GM18909 (cell line): ENCODE measurements at regions not wholly inside any gene's neighbourhood (a gene's known extent, or its start where the extent isn't known, plus 50 kb on each side); places are given as distances from the start of the nearest gene placed in this dataset.

Source experiments
- ATAC-seq: cut with Tn5 transposase; IDR thresholded peaks from one replicate; pipeline ENCODE4 v1.9.1; 2021; ENCODE audit warnings: mild to moderate bottlenecking; ENCODE audit not compliant: unreplicated experiment, poor library complexity

GRCh38 chr4:158013858-158014257 is 159.0 kb downstream of the GASK1B start:
- no peak for ATAC-seq

- no peak for ATAC-seq
Observed at GRCh38 chr4:158010361-158010760, 162.5 kb downstream of the GASK1B start.

GRCh38 chr4:158008551-158009218 is 164.1 kb downstream of the GASK1B start:
- no peak for ATAC-seq

- no peak for ATAC-seq
Observed at GRCh38 chr4:158007566-158007965, 165.3 kb downstream of the GASK1B start.

GRCh38 chr4:158006990-158007389 is 165.8 kb downstream of the GASK1B start:
- ATAC-seq, result no peak

GRCh38 chr4:158005021-158005420 is 167.8 kb downstream of the GASK1B start:
- ATAC-seq, result no peak

- no peak for ATAC-seq
Observed at GRCh38 chr4:158004101-158004500, 168.7 kb downstream of the GASK1B start.

GRCh38 chr4:158003212-158003611 is 169.6 kb downstream of the GASK1B start:
- no peak for ATAC-seq

GRCh38 chr4:158002173-158002572 is 170.7 kb downstream of the GASK1B start:
- no peak for ATAC-seq

- no peak for ATAC-seq
Observed at GRCh38 chr4:158001756-158002155, 171.1 kb downstream of the GASK1B start.

GRCh38 chr4:157999723-158000122 is 173.1 kb downstream of the GASK1B start:
- ATAC-seq, result no peak

GRCh38 chr4:157997296-157997695 is 175.5 kb downstream of the GASK1B start:
- no peak for ATAC-seq

- ATAC-seq, result no peak
Observed at GRCh38 chr4:157996061-157997028, 176.5 kb downstream of the GASK1B start.

GRCh38 chr4:157994863-157995262 is 178.0 kb downstream of the GASK1B start:
- no peak for ATAC-seq

GRCh38 chr4:157992948-157993839 is 179.6 kb downstream of the GASK1B start:
- no peak for ATAC-seq

- ATAC-seq, result peak; percentile 72
Observed at GRCh38 chr4:157992038-157992705, 180.7 kb downstream of the GASK1B start.

GRCh38 chr4:157988641-157989040 is 184.2 kb downstream of the GASK1B start:
- ATAC-seq, result no peak

GRCh38 chr4:157984285-157984911 is 188.4 kb downstream of the GASK1B start:
- no peak for ATAC-seq

GRCh38 chr4:157983300-157983699 is 189.5 kb downstream of the GASK1B start:
- no peak for ATAC-seq
